ENCODE measurements at regions not wholly inside any gene's neighbourhood (a gene's known extent, or its start where the extent isn't known, plus 50 kb on each side); places are given as distances from the start of the nearest gene placed in this dataset.

GRCh38 chr13:26934096-26934495 lies 173.5 kb upstream of the GPR12 start:
- H3K27ac ChIP-seq, result no peak overlapping the region
- no peak for DNase-seq (ENCODE audit: low spot score in 2 of 2)
- TF ChIP-seq, protein P1, sequence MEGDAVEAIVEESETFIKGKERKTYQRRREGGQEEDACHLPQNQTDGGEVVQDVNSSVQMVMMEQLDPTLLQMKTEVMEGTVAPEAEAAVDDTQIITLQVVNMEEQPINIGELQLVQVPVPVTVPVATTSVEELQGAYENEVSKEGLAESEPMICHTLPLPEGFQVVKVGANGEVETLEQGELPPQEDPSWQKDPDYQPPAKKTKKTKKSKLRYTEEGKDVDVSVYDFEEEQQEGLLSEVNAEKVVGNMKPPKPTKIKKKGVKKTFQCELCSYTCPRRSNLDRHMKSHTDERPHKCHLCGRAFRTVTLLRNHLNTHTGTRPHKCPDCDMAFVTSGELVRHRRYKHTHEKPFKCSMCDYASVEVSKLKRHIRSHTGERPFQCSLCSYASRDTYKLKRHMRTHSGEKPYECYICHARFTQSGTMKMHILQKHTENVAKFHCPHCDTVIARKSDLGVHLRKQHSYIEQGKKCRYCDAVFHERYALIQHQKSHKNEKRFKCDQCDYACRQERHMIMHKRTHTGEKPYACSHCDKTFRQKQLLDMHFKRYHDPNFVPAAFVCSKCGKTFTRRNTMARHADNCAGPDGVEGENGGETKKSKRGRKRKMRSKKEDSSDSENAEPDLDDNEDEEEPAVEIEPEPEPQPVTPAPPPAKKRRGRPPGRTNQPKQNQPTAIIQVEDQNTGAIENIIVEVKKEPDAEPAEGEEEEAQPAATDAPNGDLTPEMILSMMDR (IDR thresholded peaks at IDR 0.05), result no peak
- TF ChIP-seq EP300 (IDR thresholded peaks at IDR 0.05) (no peak), POLR2A (IDR thresholded peaks at IDR 0.05) (no peak)
- no peaks in the 10 kb centered on the region for H3K27me3 ChIP-seq
- H3K36me3 ChIP-seq, result no peaks in the 10 kb centered on the region
- no peak overlapping the region for H3K4me3 ChIP-seq
- H3K9me3 ChIP-seq, result no peaks in the 10 kb centered on the region
- 58 to 72% methylated on average over 6 to 7 of the region's 7 CpGs for WGBS, 2 donors
- H3K4me1 ChIP-seq, result peaks cover 0 to 4% (median 0%) of the 10 kb centered on the region in 4 donors

GRCh38 chr13:26932465-26932864 lies 171.9 kb upstream of the GPR12 start:
- Histone ChIP-seq H3K4me3 (no peak overlapping the region), H3K4me1 (peaks cover 0 to 4% (median 0%) of the 10 kb centered on the region in 4 donors), H3K27me3 (no peaks in the 10 kb centered on the region), H3K27ac (no peak overlapping the region), H3K9me3 (no peaks in the 10 kb centered on the region), H3K36me3 (no peaks in the 10 kb centered on the region)
- no peak for DNase-seq (ENCODE audit: low spot score in 2 of 2)
- 65 to 68% methylated on average over 5 of the region's 5 CpGs for WGBS, 2 donors
- TF ChIP-seq POLR2A (IDR thresholded peaks at IDR 0.05), result no peak
- TF ChIP-seq EP300 (IDR thresholded peaks at IDR 0.05), result no peak
- TF ChIP-seq, protein P1 (IDR thresholded peaks at IDR 0.05), result no peak

DNA sequence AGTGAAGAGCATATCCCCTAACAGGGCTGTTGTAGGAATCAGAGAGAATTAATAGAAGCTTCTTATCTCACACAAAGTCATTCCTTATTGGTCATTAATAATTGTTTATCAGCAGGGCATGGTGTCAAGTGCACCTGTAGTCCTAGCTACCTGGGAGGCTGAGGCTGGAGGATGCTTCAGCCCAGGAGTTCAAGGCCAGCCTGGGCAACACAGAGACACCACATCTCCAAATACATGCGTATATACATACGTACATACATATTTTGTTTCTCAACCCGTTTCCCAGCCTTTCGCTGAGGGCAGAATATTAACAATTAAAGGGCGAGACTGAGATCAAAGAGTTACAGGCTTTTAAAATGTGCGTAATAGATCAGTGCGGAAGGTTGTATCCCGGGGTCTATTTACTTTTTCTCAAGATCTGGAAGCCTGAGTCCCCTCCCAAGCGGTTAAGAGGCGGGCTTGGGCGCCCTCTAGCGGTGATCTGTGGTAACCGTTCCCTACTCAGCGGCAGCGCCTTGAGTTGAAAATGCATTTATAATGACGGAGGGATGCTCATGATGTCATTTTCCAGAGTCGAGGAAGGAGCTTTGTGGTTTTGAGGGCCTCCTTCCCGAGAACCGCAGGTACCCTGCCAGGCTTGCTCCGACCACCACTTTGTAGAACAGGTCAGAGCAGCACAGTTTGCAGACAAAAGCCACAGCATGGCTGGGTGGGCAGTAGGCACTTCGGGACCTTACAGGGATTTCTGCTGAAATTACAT lies 169.6 kb upstream of the GPR12 start:
- TF ChIP-seq, protein P1 (IDR thresholded peaks at IDR 0.05), result peak; percentile 74 to 94 (median 84)
- TF ChIP-seq POLR2A (IDR thresholded peaks at IDR 0.05) (peak in 1 of 2 donors; percentile 1), EP300 (IDR thresholded peaks at IDR 0.05) (no peak)
- no peak overlapping the region for H3K27ac ChIP-seq
- no peaks in the 10 kb centered on the region for H3K27me3 ChIP-seq
- H3K36me3 ChIP-seq, result no peaks in the 10 kb centered on the region
- 11 to 12% methylated on average over 21 of the region's 21 CpGs for WGBS, 2 donors
- peak; percentile 35 to 49 for DNase-seq (ENCODE audit: low spot score in 2 of 2)
- peaks cover 0 to 4% (median 0%) of the 10 kb centered on the region in 4 donors for H3K4me1 ChIP-seq
- H3K9me3 ChIP-seq, result no peaks in the 10 kb centered on the region
- no peak overlapping the region for H3K4me3 ChIP-seq

DNA sequence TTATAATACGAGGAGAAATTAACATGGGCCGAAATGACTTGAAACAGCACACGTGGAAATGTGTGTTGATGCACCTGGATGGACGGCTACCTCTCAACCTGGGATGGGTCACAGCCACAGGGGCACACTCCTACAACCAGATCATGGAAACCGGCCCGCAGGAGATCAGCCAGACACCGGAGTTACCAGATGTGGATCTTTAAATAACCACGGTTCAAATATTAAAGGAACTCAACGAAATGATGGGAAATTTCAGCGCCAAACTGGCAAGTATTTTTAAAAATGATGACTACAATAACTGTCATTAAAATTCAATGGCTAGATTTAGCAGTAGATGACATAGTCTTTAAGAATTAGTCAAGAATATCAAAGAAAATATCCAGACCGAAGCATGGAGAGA lies 166.9 kb upstream of the GPR12 start:
- Histone ChIP-seq H3K27me3 (no peaks in the 10 kb centered on the region), H3K9me3 (no peaks in the 10 kb centered on the region), H3K27ac (no peak overlapping the region), H3K36me3 (no peaks in the 10 kb centered on the region), H3K4me3 (no peak overlapping the region), H3K4me1 (peaks cover 0 to 10% (median 0%) of the 10 kb centered on the region in 4 donors)
- TF ChIP-seq POLR2A (IDR thresholded peaks at IDR 0.05) (no peak), EP300 (IDR thresholded peaks at IDR 0.05) (no peak)
- TF ChIP-seq, protein P1 (IDR thresholded peaks at IDR 0.05), result no peak
- no peak for DNase-seq (ENCODE audit: low spot score in 2 of 2)
- 83 to 85% methylated on average over 11 of the region's 11 CpGs for WGBS, 2 donors

- no peak for DNase-seq (ENCODE audit: low spot score in 2 of 2)
- no peak overlapping the region for H3K4me3 ChIP-seq
- H3K27me3 ChIP-seq, result no peaks in the 10 kb centered on the region
- TF ChIP-seq POLR2A (IDR thresholded peaks at IDR 0.05), result no peak
- TF ChIP-seq, protein P1 (IDR thresholded peaks at IDR 0.05), result no peak
- no peak for TF ChIP-seq EP300 (IDR thresholded peaks at IDR 0.05)
- H3K9me3 ChIP-seq, result no peaks in the 10 kb centered on the region
- no peak overlapping the region for H3K27ac ChIP-seq
- H3K4me1 ChIP-seq, result peaks cover 0 to 10% (median 0%) of the 10 kb centered on the region in 4 donors
- no peaks in the 10 kb centered on the region for H3K36me3 ChIP-seq
- WGBS, 2 donors, result 86 to 96% methylated on average over 5 to 7 of the region's 7 CpGs
Measured at GRCh38 chr13:26926371-26926770, 165.8 kb upstream of the GPR12 start.
